COLO668 (cell line): ENCODE measurements at regions not wholly inside any gene's neighbourhood (a gene's known extent, or its start where the extent isn't known, plus 50 kb on each side); places are given as distances from the start of the nearest gene placed in this dataset.
"Not testable (repeated sequence)": the region's sequence is repeated elsewhere in the genome, so short reads cannot be mapped to it uniquely, and the experiment has no call there.

Source experiments
- DNase-seq: peaks from one replicate; lab custom pipeline; 2025; ENCODE audit not compliant: unreplicated experiment; lab: John Stamatoyannopoulos, UW

- not testable (repeated sequence) for DNase-seq
These were observed 52.7 kb upstream of the SRRM3 start for GRCh38 chr7:76148947-76149346.

- DNase-seq, result no peak
These were observed 51.6 kb upstream of the SRRM3 start for GRCh38 chr7:76149847-76150691.
